ENCODE measurements at regions not wholly inside any gene's neighbourhood (a gene's known extent, or its start where the extent isn't known, plus 50 kb on each side); places are given as distances from the start of the nearest gene placed in this dataset.

- Histone ChIP-seq H3K36me3 (ENCODE audit: control insufficient read depth, insufficient read depth, low read length) (no peaks in the 10 kb centered on the region), H3K9me3 (ENCODE audit: control insufficient read depth, low read length) (no peaks in the 10 kb centered on the region), H3K4me3 (ENCODE audit: low read depth, low read length) (no peak overlapping the region), H2AFZ (no peak overlapping the region), H3K27ac (no peak overlapping the region), H3K4me2 (ENCODE audit: low read length) (no peak overlapping the region), H3K79me2 (no peaks in the 10 kb centered on the region), H3K9ac (no peak overlapping the region), H3K4me1 (no peaks in the 10 kb centered on the region), H3K27me3 (ENCODE audit: control insufficient read depth, insufficient read depth, low read length) (no peaks in the 10 kb centered on the region)
- TF ChIP-seq CTCF (IDR thresholded peaks at IDR 0.05): no peak
Observed at GRCh38 chr13:63408331-63409189, 1992.9 kb upstream of the PCDH20 start.

GRCh38 chr13:63403733-63404132 is 1988.1 kb upstream of the PCDH20 start:
- Histone ChIP-seq H3K27me3 (ENCODE audit: control insufficient read depth, insufficient read depth, low read length) (no peaks in the 10 kb centered on the region), H3K4me1 (no peaks in the 10 kb centered on the region), H3K9ac (no peak overlapping the region), H3K9me3 (ENCODE audit: control insufficient read depth, low read length) (no peaks in the 10 kb centered on the region), H3K4me3 (ENCODE audit: low read depth, low read length) (no peak overlapping the region), H2AFZ (no peak overlapping the region), H3K27ac (no peak overlapping the region), H3K4me2 (ENCODE audit: low read length) (no peak overlapping the region), H3K36me3 (ENCODE audit: control insufficient read depth, insufficient read depth, low read length) (no peaks in the 10 kb centered on the region), H3K79me2 (no peaks in the 10 kb centered on the region)
- TF ChIP-seq CTCF (IDR thresholded peaks at IDR 0.05): no peak

DNA sequence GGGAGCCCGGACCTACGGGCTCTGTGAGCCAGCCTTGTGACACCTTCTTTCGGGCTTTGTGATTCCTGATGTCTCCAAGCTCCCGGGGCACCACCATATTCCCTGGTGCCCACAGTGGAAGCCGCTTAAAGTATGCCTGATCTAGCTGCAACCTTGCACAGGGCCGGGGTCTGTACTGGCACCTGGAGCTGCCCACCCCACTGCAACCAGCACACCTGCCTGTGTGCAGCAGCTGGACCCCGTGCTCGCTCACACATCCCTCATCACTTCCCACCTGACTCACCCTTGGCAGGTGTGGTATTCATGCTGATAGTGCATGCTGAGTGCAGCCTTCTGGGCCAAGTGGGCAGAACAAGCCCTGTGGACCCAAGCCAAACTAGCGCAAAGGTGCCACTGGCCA is 1981.1 kb upstream of the PCDH20 start:
- Histone ChIP-seq H3K4me2 (ENCODE audit: low read length) (no peak overlapping the region), H3K79me2 (no peaks in the 10 kb centered on the region), H3K27ac (no peak overlapping the region), H3K27me3 (ENCODE audit: control insufficient read depth, insufficient read depth, low read length) (no peaks in the 10 kb centered on the region), H3K4me1 (no peaks in the 10 kb centered on the region), H3K9me3 (ENCODE audit: control insufficient read depth, low read length) (no peaks in the 10 kb centered on the region), H3K4me3 (ENCODE audit: low read depth, low read length) (no peak overlapping the region), H2AFZ (no peak overlapping the region), H3K9ac (no peak overlapping the region), H3K36me3 (ENCODE audit: control insufficient read depth, insufficient read depth, low read length) (no peaks in the 10 kb centered on the region)
- no peak for TF ChIP-seq CTCF (IDR thresholded peaks at IDR 0.05)

DNA sequence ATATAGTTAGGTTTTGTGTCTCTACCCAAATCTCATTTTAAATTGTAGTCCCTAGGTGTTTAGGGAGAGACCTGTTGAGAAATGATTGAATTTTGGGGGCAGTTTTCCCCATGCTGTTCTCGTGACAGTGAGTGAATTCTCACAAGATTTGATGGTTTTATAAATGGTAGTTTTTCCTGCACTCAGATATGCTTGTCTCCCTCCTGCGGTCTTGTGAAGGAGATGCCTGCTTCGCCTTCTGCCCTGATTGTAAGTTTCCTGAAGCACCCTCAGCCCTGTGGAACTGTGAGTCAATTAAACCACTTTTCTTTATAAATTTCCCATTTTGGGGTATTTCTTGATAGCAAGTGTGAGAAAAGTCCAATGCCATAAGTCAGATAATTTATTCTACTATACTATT is 1977.5 kb upstream of the PCDH20 start:
- Histone ChIP-seq H2AFZ (no peak overlapping the region), H3K36me3 (ENCODE audit: control insufficient read depth, insufficient read depth, low read length) (no peaks in the 10 kb centered on the region), H3K27ac (no peak overlapping the region), H3K27me3 (ENCODE audit: control insufficient read depth, insufficient read depth, low read length) (no peaks in the 10 kb centered on the region), H3K9me3 (ENCODE audit: control insufficient read depth, low read length) (no peaks in the 10 kb centered on the region), H3K9ac (no peak overlapping the region), H3K79me2 (no peaks in the 10 kb centered on the region), H3K4me2 (ENCODE audit: low read length) (no peak overlapping the region), H3K4me1 (no peaks in the 10 kb centered on the region), H3K4me3 (ENCODE audit: low read depth, low read length) (no peak overlapping the region)
- TF ChIP-seq CTCF (IDR thresholded peaks at IDR 0.05): no peak

- Histone ChIP-seq H3K9me3 (ENCODE audit: control insufficient read depth, low read length) (no peaks in the 10 kb centered on the region), H2AFZ (no peak overlapping the region), H3K4me2 (ENCODE audit: low read length) (no peak overlapping the region), H3K4me3 (ENCODE audit: low read depth, low read length) (no peak overlapping the region), H3K79me2 (no peaks in the 10 kb centered on the region), H3K36me3 (ENCODE audit: control insufficient read depth, insufficient read depth, low read length) (no peaks in the 10 kb centered on the region), H3K27me3 (ENCODE audit: control insufficient read depth, insufficient read depth, low read length) (no peaks in the 10 kb centered on the region), H3K4me1 (no peaks in the 10 kb centered on the region), H3K9ac (no peak overlapping the region), H3K27ac (no peak overlapping the region)
- no peak for TF ChIP-seq CTCF (IDR thresholded peaks at IDR 0.05)
Observed at GRCh38 chr13:63389756-63390155, 1974.1 kb upstream of the PCDH20 start.

All from parathyroid adenoma (tissue), 2 donors.